ENCODE measurements at regions not wholly inside any gene's neighbourhood (a gene's known extent, or its start where the extent isn't known, plus 50 kb on each side); places are given as distances from the start of the nearest gene placed in this dataset.

- no peak for DNase-seq
- no peak for TF ChIP-seq CTCF (IDR thresholded peaks at IDR 0.05; ENCODE audit: unreplicated experiment)
- H3K4me1 Mint-ChIP-seq (ENCODE audit: low read depth, unreplicated experiment): no peaks in the 10 kb centered on the region
- intact Hi-C loops (cut with micrococcal nuclease; ENCODE audit: unreplicated experiment): no loop called here
- H3K27me3 Mint-ChIP-seq (ENCODE audit: unreplicated experiment): no peaks in the 10 kb centered on the region
- CTCF ChIA-PET: no interaction called here
- H3K4me3 Mint-ChIP-seq (ENCODE audit: low read depth, unreplicated experiment): no peak overlapping the region
- no peaks in the 10 kb centered on the region for H3K9me3 Mint-ChIP-seq (ENCODE audit: low read depth, unreplicated experiment)
- no peak overlapping the region for H3K27ac Mint-ChIP-seq (ENCODE audit: unreplicated experiment)
- BruUV-seq (replicated peaks): no TSS peak
- no peaks in the 10 kb centered on the region for H3K36me3 Mint-ChIP-seq (ENCODE audit: insufficient read depth, unreplicated experiment)
These were observed 65.1 kb upstream of the UBAC2 start for GRCh38 chr13:99135591-99135990.

GRCh38 chr13:99136427-99136954, 64.2 kb upstream of the UBAC2 start:
- intact Hi-C loops (cut with micrococcal nuclease; ENCODE audit: unreplicated experiment): no loop called here
- CTCF ChIA-PET: no interaction called here
- Mint-ChIP-seq H3K4me3 (ENCODE audit: low read depth, unreplicated experiment) (no peak overlapping the region), H3K27me3 (ENCODE audit: unreplicated experiment) (no peaks in the 10 kb centered on the region), H3K9me3 (ENCODE audit: low read depth, unreplicated experiment) (no peaks in the 10 kb centered on the region), H3K4me1 (ENCODE audit: low read depth, unreplicated experiment) (no peaks in the 10 kb centered on the region), H3K36me3 (ENCODE audit: insufficient read depth, unreplicated experiment) (no peaks in the 10 kb centered on the region), H3K27ac (ENCODE audit: unreplicated experiment) (no peak overlapping the region)
- TF ChIP-seq CTCF (IDR thresholded peaks at IDR 0.05; ENCODE audit: unreplicated experiment): no peak
- BruUV-seq (replicated peaks): no TSS peak
- DNase-seq: no peak

GRCh38 chr13:99140831-99141230, 59.8 kb upstream of the UBAC2 start:
- Mint-ChIP-seq H3K4me3 (ENCODE audit: low read depth, unreplicated experiment) (no peak overlapping the region), H3K27ac (ENCODE audit: unreplicated experiment) (no peak overlapping the region), H3K36me3 (ENCODE audit: insufficient read depth, unreplicated experiment) (no peaks in the 10 kb centered on the region), H3K27me3 (ENCODE audit: unreplicated experiment) (no peaks in the 10 kb centered on the region), H3K4me1 (ENCODE audit: low read depth, unreplicated experiment) (no peaks in the 10 kb centered on the region), H3K9me3 (ENCODE audit: low read depth, unreplicated experiment) (no peaks in the 10 kb centered on the region)
- BruUV-seq (replicated peaks): no TSS peak
- no peak for TF ChIP-seq CTCF (IDR thresholded peaks at IDR 0.05; ENCODE audit: unreplicated experiment)
- intact Hi-C loops (cut with micrococcal nuclease; ENCODE audit: unreplicated experiment): no loop called here
- CTCF ChIA-PET: no interaction called here
- DNase-seq: no peak

- no peak overlapping the region for H3K4me3 Mint-ChIP-seq (ENCODE audit: low read depth, unreplicated experiment)
- intact Hi-C loops (cut with micrococcal nuclease; ENCODE audit: unreplicated experiment): no loop called here
- no peak for TF ChIP-seq CTCF (IDR thresholded peaks at IDR 0.05; ENCODE audit: unreplicated experiment)
- no TSS peak for BruUV-seq (replicated peaks)
- H3K27ac Mint-ChIP-seq (ENCODE audit: unreplicated experiment): no peak overlapping the region
- H3K36me3 Mint-ChIP-seq (ENCODE audit: insufficient read depth, unreplicated experiment): no peaks in the 10 kb centered on the region
- no peaks in the 10 kb centered on the region for H3K4me1 Mint-ChIP-seq (ENCODE audit: low read depth, unreplicated experiment)
- no peak for DNase-seq
- H3K27me3 Mint-ChIP-seq (ENCODE audit: unreplicated experiment): no peaks in the 10 kb centered on the region
- CTCF ChIA-PET: no interaction called here
- no peaks in the 10 kb centered on the region for H3K9me3 Mint-ChIP-seq (ENCODE audit: low read depth, unreplicated experiment)
These were observed 56.8 kb upstream of the UBAC2 start for GRCh38 chr13:99143904-99144303.

Measured in Calu3 (cell line).